NCI-H2081 treated with DMSO at 0.1 percent for 48 hours (cell line): ENCODE measurements at regions not wholly inside any gene's neighbourhood (a gene's known extent, or its start where the extent isn't known, plus 50 kb on each side); places are given as distances from the start of the nearest gene placed in this dataset.

Experiments used
- DNase-seq: peaks from one replicate; lab custom pipeline; 2025; lab: John Stamatoyannopoulos, UW

DNA sequence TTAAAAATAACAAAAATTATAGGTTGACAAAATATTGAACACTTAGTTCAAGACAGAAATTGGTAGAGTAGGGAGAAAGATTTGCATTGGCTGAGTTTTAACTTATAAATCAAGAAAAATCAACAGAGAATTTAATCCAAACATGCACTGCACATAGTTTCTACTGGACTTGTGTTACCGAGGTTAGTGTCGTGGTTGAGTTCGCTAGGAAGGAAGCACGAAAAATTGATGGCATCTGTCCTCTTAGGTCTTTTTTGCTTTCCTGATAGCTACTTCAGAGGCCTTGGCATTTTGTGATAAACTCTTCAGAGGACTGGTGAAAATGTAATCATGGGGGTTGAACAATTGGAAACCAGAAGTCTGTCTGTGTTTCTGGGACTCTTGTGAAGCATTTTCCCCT lies 392.9 kb downstream of the NUAK1 start:
- DNase-seq, result no peak

DNA sequence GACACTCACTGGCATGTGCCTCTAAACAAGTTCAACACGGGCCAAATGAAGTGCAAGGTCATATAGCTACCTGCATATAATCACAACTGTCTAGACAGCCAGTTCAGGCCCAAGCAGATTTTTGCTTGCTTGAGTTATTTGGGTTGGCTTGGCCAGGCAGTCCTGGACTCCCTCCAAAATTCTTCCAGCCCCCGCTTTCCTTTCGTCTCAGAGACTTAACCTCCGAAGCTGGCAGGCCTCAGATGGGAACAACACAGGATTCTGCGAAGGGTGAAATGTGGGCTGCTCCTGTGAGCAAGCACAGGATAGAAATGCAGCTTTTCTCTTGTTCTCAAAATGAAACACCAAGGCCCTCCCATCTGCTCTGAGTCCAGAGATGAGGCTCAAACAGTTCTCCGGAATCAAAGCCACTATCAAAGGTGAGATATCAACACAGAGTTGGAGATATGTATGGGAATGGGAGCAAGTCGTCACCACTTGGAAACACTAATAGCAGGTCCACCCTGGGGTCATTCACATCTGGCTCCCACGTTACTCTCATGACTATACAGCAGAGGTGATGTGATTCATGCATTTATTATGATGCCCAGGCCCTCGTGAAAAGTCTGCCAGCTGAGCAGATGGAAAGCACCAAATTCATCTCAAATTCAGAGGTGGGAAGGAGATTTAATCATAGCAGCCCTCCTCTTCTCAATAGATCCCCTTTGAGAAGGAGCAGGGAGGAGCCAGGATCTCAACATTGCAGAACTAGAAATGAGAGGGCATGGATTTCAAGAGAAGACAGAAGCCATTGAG lies 389.8 kb downstream of the NUAK1 start:
- DNase-seq, result no peak

DNA sequence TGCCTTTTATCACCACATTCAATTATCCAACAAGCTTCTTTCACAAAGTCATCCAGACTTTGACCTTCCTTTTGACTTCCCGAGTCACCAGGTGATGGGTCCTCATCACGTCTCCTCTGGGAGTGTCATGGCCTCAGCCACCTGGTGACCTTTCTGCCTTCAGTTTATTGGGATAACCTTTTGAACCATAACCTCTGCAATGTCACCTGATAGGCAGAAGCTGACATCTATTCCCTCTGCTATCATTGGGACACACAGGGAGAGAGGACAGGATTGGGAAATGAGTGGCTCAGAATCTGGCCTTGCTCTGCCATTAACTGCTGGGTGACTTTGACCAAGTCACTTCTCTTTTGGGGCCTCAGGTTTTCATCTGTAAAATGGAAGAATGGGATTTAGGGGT lies 388.7 kb downstream of the NUAK1 start:
- DNase-seq, result no peak

DNA sequence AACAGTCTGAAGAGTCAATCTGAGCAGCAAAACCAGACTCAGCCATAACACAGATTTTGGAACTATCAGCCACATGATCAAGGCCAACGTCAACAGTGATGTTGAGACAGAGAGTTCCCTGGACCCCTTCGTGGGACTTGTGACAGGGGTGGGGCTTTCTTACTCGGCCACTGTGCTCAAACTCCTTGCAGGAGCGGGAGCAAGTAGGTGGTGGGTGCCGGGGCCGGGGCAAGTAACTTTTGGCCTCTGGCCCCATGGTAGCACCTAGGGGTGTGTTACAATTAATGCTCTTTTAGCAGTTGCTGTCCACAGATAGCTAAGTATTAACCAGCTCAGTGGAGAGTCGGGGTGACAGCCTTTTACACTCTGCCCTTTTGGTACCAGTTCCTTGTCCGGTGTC lies 384.4 kb downstream of the NUAK1 start:
- DNase-seq, result no peak

GRCh38 chr12:105756961-105757360 lies 381.8 kb downstream of the NUAK1 start:
- DNase-seq, result no peak

DNA sequence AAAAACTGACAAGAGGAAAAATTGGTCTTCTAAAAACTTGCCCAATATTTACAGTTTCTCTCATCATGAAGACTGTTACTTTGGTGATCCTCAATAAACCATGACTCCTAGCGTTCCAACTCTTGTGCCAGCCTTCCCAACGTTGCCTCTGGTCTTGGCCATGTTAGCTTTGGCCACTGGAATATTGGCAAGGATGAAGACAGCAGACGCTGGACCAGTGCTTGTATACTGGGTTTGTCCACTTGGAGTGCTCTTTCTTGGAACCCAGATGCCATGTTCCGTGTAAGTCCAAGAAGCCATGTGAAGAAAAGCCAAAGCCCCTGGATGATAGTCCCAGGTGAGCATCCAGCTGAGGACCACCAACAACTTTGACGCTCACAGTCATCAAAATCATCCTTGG lies 379.6 kb downstream of the NUAK1 start:
- DNase-seq, result no peak

DNA sequence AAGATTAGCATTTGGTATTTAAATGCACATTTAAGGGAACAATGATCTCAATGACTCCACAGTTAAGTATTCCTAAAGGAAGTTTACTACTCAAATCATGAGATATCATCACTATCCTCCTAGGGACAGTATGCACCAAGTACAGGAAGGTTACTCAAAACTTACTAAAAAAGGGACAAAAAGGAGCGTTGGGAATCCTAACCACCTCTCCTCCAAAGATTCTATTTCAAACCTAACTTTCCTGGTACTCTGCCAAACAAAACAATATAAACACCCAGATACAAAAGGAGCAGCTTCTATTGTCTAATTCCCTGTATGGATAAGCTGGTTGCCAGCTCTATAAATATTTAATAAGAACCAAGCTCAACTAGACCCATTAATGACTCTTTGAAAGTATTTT lies 377.7 kb downstream of the NUAK1 start:
- no peak for DNase-seq

- no peak for DNase-seq
Observed at GRCh38 chr12:105764216-105764835, 374.4 kb downstream of the NUAK1 start.

GRCh38 chr12:105765053-105766014 lies 373.4 kb downstream of the NUAK1 start:
- DNase-seq, result no peak

GRCh38 chr12:105766029-105766428 lies 372.7 kb downstream of the NUAK1 start:
- DNase-seq, result no peak

DNA sequence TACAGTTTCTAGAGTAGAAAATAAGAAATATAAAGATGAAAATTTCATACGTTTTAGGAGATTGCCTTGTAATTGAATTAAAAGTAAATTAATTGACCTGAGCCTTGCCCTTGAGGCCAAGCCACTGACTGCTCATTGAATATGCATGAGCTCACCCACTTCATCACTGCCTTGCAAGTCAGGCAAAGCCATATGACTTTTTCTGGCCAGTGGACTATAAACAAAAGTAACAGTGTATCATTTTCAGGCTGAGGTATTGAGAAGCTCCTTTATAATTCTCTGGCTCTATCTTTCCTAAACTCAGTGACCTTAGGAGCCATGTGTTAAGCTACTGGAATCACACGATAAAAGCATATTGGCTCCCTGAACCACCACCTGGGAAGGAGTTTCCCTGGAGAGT lies 369.3 kb downstream of the NUAK1 start:
- no peak for DNase-seq

DNA sequence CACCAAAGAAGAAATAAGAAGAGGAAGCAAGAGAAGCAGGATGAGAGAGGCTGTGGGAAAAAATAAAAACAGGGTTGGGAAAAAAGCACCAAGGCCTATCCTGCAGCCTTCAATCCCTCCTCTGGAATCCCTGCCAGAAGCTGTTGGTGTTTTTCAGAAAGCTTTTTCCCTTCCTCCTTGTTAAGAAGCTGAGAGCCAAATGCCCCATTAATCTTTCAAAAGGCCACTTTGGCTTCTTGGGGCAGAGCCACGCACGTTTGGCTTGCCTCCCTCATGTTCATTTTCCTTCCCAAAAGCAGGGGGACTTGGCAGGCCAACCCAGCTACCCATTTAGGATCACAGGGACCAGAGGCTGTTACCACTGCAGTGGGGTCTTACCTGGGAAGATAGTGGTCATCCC lies 365.3 kb downstream of the NUAK1 start:
- DNase-seq, result no peak

GRCh38 chr12:105774037-105774436 lies 364.7 kb downstream of the NUAK1 start:
- no peak for DNase-seq

- DNase-seq, result no peak
Observed at GRCh38 chr12:105775343-105775742, 363.4 kb downstream of the NUAK1 start.

DNA sequence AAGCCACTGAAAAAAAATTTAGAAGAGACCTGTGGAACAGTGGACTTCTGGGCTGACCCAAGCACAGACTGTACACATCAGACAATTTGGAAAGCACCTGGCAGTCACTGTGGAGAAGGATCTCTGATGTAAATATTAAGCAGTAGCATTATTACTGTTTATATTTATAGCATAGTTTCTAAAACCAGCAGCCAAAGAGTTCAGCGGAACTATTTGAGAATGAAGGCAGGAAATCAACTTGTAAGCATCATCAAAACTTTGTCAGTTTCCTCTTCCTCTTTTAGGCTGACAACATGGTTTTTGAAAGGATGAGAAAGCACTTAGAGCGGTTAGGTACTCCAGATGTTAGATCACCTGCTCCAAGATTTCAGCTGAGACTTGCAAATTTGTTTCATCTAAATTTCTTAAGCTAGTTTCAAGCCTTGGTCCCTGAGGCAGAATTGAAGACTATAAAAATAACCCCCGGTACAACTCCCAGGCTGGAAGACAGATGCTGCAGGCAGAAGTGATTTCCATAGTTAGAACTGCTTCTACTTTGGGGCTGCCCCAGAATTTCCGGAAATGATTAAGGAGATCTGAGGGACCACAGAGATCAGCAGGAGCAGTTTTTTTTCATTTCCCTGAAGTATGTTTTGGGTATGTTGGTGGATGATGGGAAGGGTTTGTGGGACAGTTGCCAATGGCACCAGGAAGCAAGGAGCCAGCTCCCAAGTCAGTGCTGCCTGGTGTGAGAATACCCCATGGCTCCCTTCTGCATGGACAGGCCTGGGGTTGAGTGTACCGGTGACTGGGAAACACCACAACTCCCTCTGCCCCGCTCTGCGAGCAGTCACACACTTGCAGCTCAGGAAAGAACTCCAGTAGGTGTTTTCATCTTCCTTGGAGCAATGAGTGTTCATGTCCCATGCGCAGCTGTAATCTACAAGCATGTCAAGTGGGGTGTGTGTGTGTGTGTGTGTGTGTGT lies 354.5 kb downstream of the NUAK1 start:
- DNase-seq, result no peak

DNA sequence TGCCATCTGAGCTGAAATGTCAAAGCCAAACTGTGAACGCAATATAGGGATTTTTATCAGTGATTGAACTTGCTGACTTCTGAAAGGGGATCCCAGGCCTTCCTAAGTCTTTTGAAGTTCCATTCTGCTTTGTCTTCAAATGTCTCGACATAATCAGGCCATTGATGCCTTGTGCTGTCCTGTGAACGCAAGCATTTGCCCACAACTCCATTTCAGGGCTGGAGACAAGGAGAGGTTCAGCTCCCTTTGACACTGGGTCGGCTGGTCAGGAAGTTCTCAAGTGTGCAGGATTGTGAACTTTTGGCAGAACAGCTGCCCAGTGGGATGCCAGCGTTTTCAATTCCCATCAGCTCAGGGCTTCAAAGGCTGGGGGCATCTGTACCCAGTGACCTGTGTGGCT lies 345.3 kb downstream of the NUAK1 start:
- DNase-seq, result no peak

DNA sequence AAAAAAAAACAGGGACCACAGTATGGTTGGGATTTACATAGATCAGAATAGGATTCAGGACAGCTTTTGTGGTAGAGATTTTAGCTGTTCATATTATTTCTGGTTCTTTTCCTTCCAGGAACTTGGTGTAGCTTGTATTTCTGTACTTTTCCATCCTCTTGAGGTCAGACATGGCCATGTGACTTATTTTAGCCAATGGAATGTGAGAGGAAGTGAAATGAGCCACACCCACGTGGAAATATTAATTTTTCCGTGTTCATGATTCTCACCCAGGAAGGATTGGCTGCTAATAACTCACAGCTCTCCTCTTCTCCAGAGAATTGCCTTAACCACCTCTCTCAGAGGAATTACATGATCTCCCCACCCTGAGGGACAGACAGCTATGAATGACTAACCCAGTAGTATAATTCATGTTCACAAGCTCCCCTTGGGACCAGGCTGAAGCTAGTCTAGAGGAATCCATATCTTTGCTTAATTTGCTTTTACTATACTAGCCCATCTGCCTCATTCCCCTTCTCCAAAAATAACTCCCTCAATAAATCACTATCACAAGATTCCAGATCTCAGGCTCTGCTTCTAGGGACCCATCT lies 340.4 kb downstream of the NUAK1 start:
- no peak for DNase-seq

- DNase-seq, result no peak
Observed at GRCh38 chr12:105799103-105799502, 339.7 kb downstream of the NUAK1 start.

DNA sequence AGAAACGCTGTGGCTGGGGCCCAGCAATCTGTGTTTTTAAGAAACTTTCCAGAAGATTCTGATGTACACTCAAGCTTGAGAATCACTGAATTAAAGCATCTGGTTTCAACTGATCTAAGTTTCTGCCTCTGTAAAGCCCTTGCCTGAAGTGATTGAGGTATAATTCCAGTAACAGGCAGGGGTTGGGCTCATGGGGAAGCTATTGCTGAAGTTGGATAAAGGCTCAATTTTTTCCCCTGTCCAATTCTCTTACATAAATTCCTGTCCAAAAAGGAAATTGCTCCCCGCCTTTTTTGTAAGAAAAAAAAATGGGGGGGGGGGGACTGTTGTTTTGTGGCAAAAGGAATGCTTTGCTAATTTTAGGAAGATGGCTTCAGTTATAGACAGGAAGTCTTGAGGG lies 337.4 kb downstream of the NUAK1 start:
- no peak for DNase-seq

DNA sequence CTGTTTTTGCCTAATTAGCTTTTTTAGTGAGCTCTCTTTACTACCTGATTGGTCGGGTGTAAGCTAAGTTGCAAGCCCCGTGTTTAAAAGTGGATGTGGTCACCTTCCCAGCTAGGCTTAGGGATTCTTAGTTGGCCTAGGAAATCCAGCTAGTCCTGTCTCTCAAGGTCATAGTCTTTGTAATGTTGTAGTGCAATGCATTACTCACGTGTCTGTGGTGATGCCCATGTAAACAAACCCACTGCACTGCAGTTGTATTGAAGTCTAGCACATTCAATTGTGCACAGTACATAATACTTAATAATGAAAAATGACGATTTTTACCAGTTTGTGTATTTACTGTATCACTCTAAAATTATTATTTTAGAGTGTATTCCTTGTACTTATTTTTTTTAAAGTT lies 335.5 kb downstream of the NUAK1 start:
- no peak for DNase-seq

DNA sequence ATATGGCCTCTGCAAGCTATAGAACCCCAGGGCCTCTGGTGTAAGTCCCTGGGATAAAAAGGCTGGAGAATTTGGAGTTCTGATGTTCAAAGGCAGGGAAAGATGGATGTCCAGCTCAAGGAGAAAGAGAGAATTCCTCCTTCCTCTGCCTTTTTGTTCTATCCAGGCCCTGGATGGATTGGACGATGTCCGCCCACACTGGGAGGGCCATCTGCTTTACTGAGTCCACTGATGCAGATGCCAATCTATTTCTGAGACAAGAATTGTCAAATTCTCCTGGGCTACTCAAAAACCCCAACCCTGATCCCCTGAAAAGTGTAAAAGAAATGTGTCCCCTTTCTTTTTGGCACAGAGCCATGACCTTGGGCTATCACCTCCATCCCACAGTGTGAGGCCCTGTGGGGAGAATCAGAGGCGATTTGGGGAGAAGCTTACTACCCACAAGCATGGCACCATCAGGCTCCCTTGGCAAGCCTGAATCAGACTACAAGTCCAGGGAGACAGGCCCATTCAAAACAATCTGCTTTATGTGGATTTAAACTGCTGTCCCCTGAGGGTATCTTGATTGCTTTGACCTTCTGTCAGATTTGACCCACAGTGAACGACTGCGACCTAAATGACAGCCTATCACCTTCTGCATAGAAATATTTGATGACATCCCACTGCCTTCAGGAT lies 334.0 kb downstream of the NUAK1 start:
- DNase-seq, result no peak
